GM12878 (cell line): ENCODE measurements at regions not wholly inside any gene's neighbourhood (a gene's known extent, or its start where the extent isn't known, plus 50 kb on each side); places are given as distances from the start of the nearest gene placed in this dataset.

Experiments used
- CBFB ChIP-seq: IDR thresholded peaks from 2 replicates; pipeline ENCODE4 v1.6.1; 2016; ENCODE audit warnings: antibody characterized with exemption, low read depth
- ETV6 ChIP-seq, 2 experiments: fragments of 450-650 bp in 1 of 2; IDR thresholded peaks in 1 of 2; conservative IDR thresholded peaks in 1 of 2; 2 replicates each; pipeline ENCODE4 v1.6.1; 2014; ENCODE audit warnings: antibody characterized with exemption in 1 of 2, borderline replicate concordance in 1 of 2, low read depth in 1 of 2, mild to moderate bottlenecking in 1 of 2, moderate library complexity in 1 of 2
- FOXM1 ChIP-seq: IDR thresholded peaks from 2 replicates; pipeline ENCODE4 v1.6.1; 2012; ENCODE audit warnings: low read depth, mild to moderate bottlenecking, inconsistent platforms, low read length, moderate library complexity
- HDAC6 ChIP-seq: fragments of 200-600 bp; sonication (generic); IDR thresholded peaks from one replicate; pipeline ENCODE4 v1.8.0; 2017; ENCODE audit warnings: antibody characterized with exemption; ENCODE audit not compliant: unreplicated experiment
- NFYA ChIP-seq: IDR thresholded peaks from 2 replicates; pipeline ENCODE4 v1.6.1; 2011; ENCODE audit warnings: low read depth, mild to moderate bottlenecking, low read length, improper control_type of control experiment, borderline replicate concordance
- SIN3A ChIP-seq: IDR thresholded peaks from 2 replicates; pipeline ENCODE4 v1.6.1; 2012; ENCODE audit warnings: low read depth, low read length, improper control_type of control experiment
- SP1 ChIP-seq: IDR thresholded peaks from one replicate; pipeline ENCODE4 v1.6.1; 2011; ENCODE audit warnings: low read depth, low read length
- YY1 ChIP-seq: IDR thresholded peaks from 2 replicates; pipeline ENCODE4 v1.6.1; 2011; ENCODE audit warnings: low read depth, mild to moderate bottlenecking, low read length
- TF ChIP-seq, protein P1 (sequence below): fragments of 450-650 bp; IDR thresholded peaks from 2 replicates; pipeline ENCODE4 v1.6.1; 2017; ENCODE audit warnings: mild to moderate bottlenecking
- TF ChIP-seq, protein P2 (sequence below), 3 experiments: IDR thresholded peaks in 2 of 3; conservative IDR thresholded peaks in 1 of 3; 2 replicates each; pipeline ENCODE4 v1.5.1; 2011; ENCODE audit warnings: low read depth in 3 of 3, low read length in 3 of 3, mild to moderate bottlenecking in 3 of 3, control low read depth in 2 of 3, moderate library complexity in 2 of 3, inconsistent platforms in 1 of 3, mixed read lengths in 1 of 3; ENCODE audit not compliant: control insufficient read depth in 2 of 3, insufficient read depth in 1 of 3; ENCODE audit errors: extremely low read depth in 1 of 3

DNA sequence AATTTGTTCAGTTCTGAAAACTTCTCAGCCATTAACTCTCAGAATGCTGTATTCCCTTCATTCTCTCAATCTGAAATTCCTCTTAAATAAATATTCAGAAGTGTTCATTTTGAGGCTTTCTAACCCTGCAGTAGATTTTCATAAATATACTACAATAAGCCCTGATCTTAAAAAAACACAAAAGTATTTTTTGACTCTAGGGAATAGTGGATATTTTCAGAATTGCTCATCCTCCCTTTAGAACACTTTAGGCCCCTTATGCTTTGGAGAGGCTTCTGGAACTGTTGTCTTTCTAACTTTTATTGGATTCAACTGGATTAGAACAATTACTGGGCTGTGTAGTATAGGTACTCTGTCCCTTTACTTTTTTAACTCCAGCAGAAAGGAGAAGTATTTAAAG lies 1662.6 kb upstream of the MIR17HG start:
- TF ChIP-seq YY1 (no peak), NFYA (no peak), ETV6 (conservative IDR thresholded peaks at IDR 0.05 in 1 of 2, IDR thresholded peaks at IDR 0.05 in 1 of 2; ENCODE audit: borderline replicate concordance in 1 of 2, low read depth in 1 of 2) (no peak), FOXM1 (no peak), HDAC6 (no peak), SP1 (no peak), SIN3A (no peak), CBFB (no peak)
- TF ChIP-seq, protein P1, sequence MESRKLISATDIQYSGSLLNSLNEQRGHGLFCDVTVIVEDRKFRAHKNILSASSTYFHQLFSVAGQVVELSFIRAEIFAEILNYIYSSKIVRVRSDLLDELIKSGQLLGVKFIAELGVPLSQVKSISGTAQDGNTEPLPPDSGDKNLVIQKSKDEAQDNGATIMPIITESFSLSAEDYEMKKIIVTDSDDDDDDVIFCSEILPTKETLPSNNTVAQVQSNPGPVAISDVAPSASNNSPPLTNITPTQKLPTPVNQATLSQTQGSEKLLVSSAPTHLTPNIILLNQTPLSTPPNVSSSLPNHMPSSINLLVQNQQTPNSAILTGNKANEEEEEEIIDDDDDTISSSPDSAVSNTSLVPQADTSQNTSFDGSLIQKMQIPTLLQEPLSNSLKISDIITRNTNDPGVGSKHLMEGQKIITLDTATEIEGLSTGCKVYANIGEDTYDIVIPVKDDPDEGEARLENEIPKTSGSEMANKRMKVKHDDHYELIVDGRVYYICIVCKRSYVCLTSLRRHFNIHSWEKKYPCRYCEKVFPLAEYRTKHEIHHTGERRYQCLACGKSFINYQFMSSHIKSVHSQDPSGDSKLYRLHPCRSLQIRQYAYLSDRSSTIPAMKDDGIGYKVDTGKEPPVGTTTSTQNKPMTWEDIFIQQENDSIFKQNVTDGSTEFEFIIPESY, result no peak
- TF ChIP-seq, protein P2, sequence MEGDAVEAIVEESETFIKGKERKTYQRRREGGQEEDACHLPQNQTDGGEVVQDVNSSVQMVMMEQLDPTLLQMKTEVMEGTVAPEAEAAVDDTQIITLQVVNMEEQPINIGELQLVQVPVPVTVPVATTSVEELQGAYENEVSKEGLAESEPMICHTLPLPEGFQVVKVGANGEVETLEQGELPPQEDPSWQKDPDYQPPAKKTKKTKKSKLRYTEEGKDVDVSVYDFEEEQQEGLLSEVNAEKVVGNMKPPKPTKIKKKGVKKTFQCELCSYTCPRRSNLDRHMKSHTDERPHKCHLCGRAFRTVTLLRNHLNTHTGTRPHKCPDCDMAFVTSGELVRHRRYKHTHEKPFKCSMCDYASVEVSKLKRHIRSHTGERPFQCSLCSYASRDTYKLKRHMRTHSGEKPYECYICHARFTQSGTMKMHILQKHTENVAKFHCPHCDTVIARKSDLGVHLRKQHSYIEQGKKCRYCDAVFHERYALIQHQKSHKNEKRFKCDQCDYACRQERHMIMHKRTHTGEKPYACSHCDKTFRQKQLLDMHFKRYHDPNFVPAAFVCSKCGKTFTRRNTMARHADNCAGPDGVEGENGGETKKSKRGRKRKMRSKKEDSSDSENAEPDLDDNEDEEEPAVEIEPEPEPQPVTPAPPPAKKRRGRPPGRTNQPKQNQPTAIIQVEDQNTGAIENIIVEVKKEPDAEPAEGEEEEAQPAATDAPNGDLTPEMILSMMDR (IDR thresholded peaks at IDR 0.05 in 2 of 3, conservative IDR thresholded peaks at IDR 0.05 in 1 of 3; ENCODE audit: control insufficient read depth in 2 of 3, extremely low read depth in 1 of 3, insufficient read depth in 1 of 3, low read depth in 3 of 3, low read length in 3 of 3), result no peak
